ENCODE measurements at regions not wholly inside any gene's neighbourhood (a gene's known extent, or its start where the extent isn't known, plus 50 kb on each side); places are given as distances from the start of the nearest gene placed in this dataset.

GRCh38 chr20:57960803-57961575 is 251.2 kb upstream of the PMEPA1 start:
- H3K4me3 ChIP-seq (ENCODE audit: low read length) = no peak overlapping the region
- Mint-ChIP-seq H3K36me3 (no peaks in the 10 kb centered on the region), H3K4me1 (no peaks in the 10 kb centered on the region), H3K27me3 (ENCODE audit: low read depth in 2 of 2) (peaks cover 4 to 7% of the 10 kb centered on the region in 2 donors), H3K9me3 (no peaks in the 10 kb centered on the region), H3K4me3 (no peak overlapping the region), H3K27ac (no peak overlapping the region)
- no peaks in the 10 kb centered on the region for H3K9me3 ChIP-seq (ENCODE audit: control insufficient read depth, insufficient read depth, low read length)
- DNase-seq (no peak), ATAC-seq (no peak)
- no peaks in the 10 kb centered on the region for H3K36me3 ChIP-seq (ENCODE audit: control insufficient read depth, insufficient read depth, low read length)
- no peak overlapping the region for H3K27ac ChIP-seq (ENCODE audit: low read length)
- TF ChIP-seq CTCF (IDR thresholded peaks at IDR 0.05) = no peak
- intact Hi-C loops (cut with micrococcal nuclease) = no loop called here
- no peaks in the 10 kb centered on the region for H3K27me3 ChIP-seq (ENCODE audit: control insufficient read depth, insufficient read depth, low read length)
- WGBS (ENCODE audit: insufficient coverage) = 87% methylated on average over 19 of the region's 19 CpGs
- no peaks in the 10 kb centered on the region for H3K4me1 ChIP-seq (ENCODE audit: control insufficient read depth, insufficient read depth, low read length)

GRCh38 chr20:57959589-57959988 is 249.8 kb upstream of the PMEPA1 start:
- Histone ChIP-seq H3K4me1 (ENCODE audit: control insufficient read depth, insufficient read depth, low read length) (no peaks in the 10 kb centered on the region), H3K9me3 (ENCODE audit: control insufficient read depth, insufficient read depth, low read length) (no peaks in the 10 kb centered on the region), H3K4me3 (ENCODE audit: low read length) (no peak overlapping the region), H3K27ac (ENCODE audit: low read length) (no peak overlapping the region), H3K27me3 (ENCODE audit: control insufficient read depth, insufficient read depth, low read length) (no peaks in the 10 kb centered on the region), H3K36me3 (ENCODE audit: control insufficient read depth, insufficient read depth, low read length) (no peaks in the 10 kb centered on the region)
- Mint-ChIP-seq H3K4me3 (no peak overlapping the region), H3K4me1 (no peaks in the 10 kb centered on the region), H3K27ac (no peak overlapping the region), H3K9me3 (no peaks in the 10 kb centered on the region), H3K27me3 (ENCODE audit: low read depth in 2 of 2) (peaks cover 0 to 4% of the 10 kb centered on the region in 2 donors), H3K36me3 (no peaks in the 10 kb centered on the region)
- intact Hi-C loops (cut with micrococcal nuclease) = no loop called here
- WGBS (ENCODE audit: insufficient coverage) = 86% methylated on average over 4 of the region's 4 CpGs
- DNase-seq (no peak), ATAC-seq (no peak)
- no peak for TF ChIP-seq CTCF (IDR thresholded peaks at IDR 0.05)

GRCh38 chr20:57959018-57959417 is 249.2 kb upstream of the PMEPA1 start:
- 91% methylated on average over 12 of the region's 12 CpGs for WGBS (ENCODE audit: insufficient coverage)
- Mint-ChIP-seq H3K9me3 (no peaks in the 10 kb centered on the region), H3K27me3 (ENCODE audit: low read depth in 2 of 2) (no peaks in the 10 kb centered on the region), H3K4me1 (no peaks in the 10 kb centered on the region), H3K36me3 (no peaks in the 10 kb centered on the region), H3K4me3 (no peak overlapping the region), H3K27ac (no peak overlapping the region)
- DNase-seq (no peak), ATAC-seq (no peak)
- Histone ChIP-seq H3K27me3 (ENCODE audit: control insufficient read depth, insufficient read depth, low read length) (no peaks in the 10 kb centered on the region), H3K4me1 (ENCODE audit: control insufficient read depth, insufficient read depth, low read length) (no peaks in the 10 kb centered on the region), H3K36me3 (ENCODE audit: control insufficient read depth, insufficient read depth, low read length) (no peaks in the 10 kb centered on the region), H3K27ac (ENCODE audit: low read length) (no peak overlapping the region), H3K9me3 (ENCODE audit: control insufficient read depth, insufficient read depth, low read length) (no peaks in the 10 kb centered on the region), H3K4me3 (ENCODE audit: low read length) (no peak overlapping the region)
- no peak for TF ChIP-seq CTCF (IDR thresholded peaks at IDR 0.05)
- intact Hi-C loops (cut with micrococcal nuclease) = no loop called here

- H3K9me3 Mint-ChIP-seq = no peaks in the 10 kb centered on the region
- Histone ChIP-seq H3K4me3 (ENCODE audit: low read length) (no peak overlapping the region), H3K27ac (ENCODE audit: low read length) (no peak overlapping the region), H3K9me3 (ENCODE audit: control insufficient read depth, insufficient read depth, low read length) (no peaks in the 10 kb centered on the region), H3K36me3 (ENCODE audit: control insufficient read depth, insufficient read depth, low read length) (no peaks in the 10 kb centered on the region), H3K27me3 (ENCODE audit: control insufficient read depth, insufficient read depth, low read length) (no peaks in the 10 kb centered on the region), H3K4me1 (ENCODE audit: control insufficient read depth, insufficient read depth, low read length) (no peaks in the 10 kb centered on the region)
- no peak overlapping the region for H3K4me3 Mint-ChIP-seq
- DNase-seq (no peak), ATAC-seq (no peak)
- no peak overlapping the region for H3K27ac Mint-ChIP-seq
- no peak for TF ChIP-seq CTCF (IDR thresholded peaks at IDR 0.05)
- no peaks in the 10 kb centered on the region for H3K27me3 Mint-ChIP-seq (ENCODE audit: low read depth in 2 of 2)
- no peaks in the 10 kb centered on the region for H3K4me1 Mint-ChIP-seq
- WGBS (ENCODE audit: insufficient coverage) = 43% methylated on average over 3 of the region's 3 CpGs
- no peaks in the 10 kb centered on the region for H3K36me3 Mint-ChIP-seq
- intact Hi-C loops (cut with micrococcal nuclease) = no loop called here
These were observed 248.2 kb upstream of the PMEPA1 start for GRCh38 chr20:57958050-57958420.

Data from natural killer cell (primary cell).